ENCODE measurements at regions not wholly inside any gene's neighbourhood (a gene's known extent, or its start where the extent isn't known, plus 50 kb on each side); places are given as distances from the start of the nearest gene placed in this dataset.

- TF ChIP-seq CTCF (conservative IDR thresholded peaks at IDR 0.05) (no peak; the same call in 1 of the 2 replicates), ZFX (IDR thresholded peaks at IDR 0.05) (no peak)
- no peak overlapping the region for H3K27ac ChIP-seq
These were observed 245.9 kb upstream of the USP15 start for GRCh38 chr12:62014330-62014729.

GRCh38 chr12:62016021-62016420, 244.2 kb upstream of the USP15 start:
- H3K27ac ChIP-seq = no peak overlapping the region
- TF ChIP-seq CTCF (conservative IDR thresholded peaks at IDR 0.05) (no peak), ZFX (IDR thresholded peaks at IDR 0.05) (no peak)

- H3K27ac ChIP-seq = no peak overlapping the region
- no peak for TF ChIP-seq CTCF (conservative IDR thresholded peaks at IDR 0.05)
- TF ChIP-seq ZFX (IDR thresholded peaks at IDR 0.05) = no peak
These were observed 238.4 kb upstream of the USP15 start for GRCh38 chr12:62021808-62022207.

GRCh38 chr12:62028536-62028935, 231.7 kb upstream of the USP15 start:
- no peak overlapping the region for H3K27ac ChIP-seq
- TF ChIP-seq CTCF (conservative IDR thresholded peaks at IDR 0.05) = no peak
- TF ChIP-seq ZFX (IDR thresholded peaks at IDR 0.05) = no peak

GRCh38 chr12:62032870-62033269, 227.3 kb upstream of the USP15 start:
- TF ChIP-seq ZFX (IDR thresholded peaks at IDR 0.05) (no peak), CTCF (conservative IDR thresholded peaks at IDR 0.05) (no peak)
- H3K27ac ChIP-seq = no peak overlapping the region

- TF ChIP-seq ZFX (IDR thresholded peaks at IDR 0.05) (no peak), CTCF (conservative IDR thresholded peaks at IDR 0.05) (no peak)
- H3K27ac ChIP-seq = no peak overlapping the region; the same call in 1 of the 2 replicates
These were observed 215.6 kb upstream of the USP15 start for GRCh38 chr12:62044450-62045135.

GRCh38 chr12:62045211-62045610, 215.0 kb upstream of the USP15 start:
- TF ChIP-seq CTCF (conservative IDR thresholded peaks at IDR 0.05) = no peak
- no peak for TF ChIP-seq ZFX (IDR thresholded peaks at IDR 0.05)

More at GRCh38 chr12:62045211-62045610, 215.0 kb upstream of the USP15 start:
- H3K27ac ChIP-seq = no peak overlapping the region
